HCT116 (cell line): ENCODE measurements at regions not wholly inside any gene's neighbourhood (a gene's known extent, or its start where the extent isn't known, plus 50 kb on each side); places are given as distances from the start of the nearest gene placed in this dataset.
A peak's percentile ranks its signal among the peaks of the same experiment; 100 is the strongest.

ENCODE experiments used
- ATAC-seq: fragments of 200-7000 bp; cut with Tn5 transposase; 2 replicates; pipeline ENCODE4 v1.9.1; 2020; ENCODE audit warnings: mild to moderate bottlenecking, moderate library complexity
- BruUV-seq: library from RNA; stranded (reverse); fragments of 400-500 nt; replicated peaks from 2 replicates; lab custom pipeline; 2021; lab: Mats Ljungman, UMichigan
- CTCF ChIA-PET: fragments of 300-600 bp; sonication (Branson Sonifier 250); formaldehyde crosslinking; loops from one replicate; lab custom pipeline; 2021; ENCODE audit warnings: antibody characterized with exemption; lab: Charles Lee
- POLR2A ChIA-PET: fragments of 300-600, 350-600 bp; sonication (Branson Sonifier 250); formaldehyde crosslinking; loops from one replicate; lab custom pipeline; 2021; ENCODE audit warnings: antibody characterized with exemption; lab: Charles Lee
- RAD21 ChIA-PET, 2 experiments: fragments of 300-600 bp; sonication (Branson Sonifier 250); formaldehyde crosslinking; loops; one replicate each; lab custom pipeline; 2023; ENCODE audit warnings: low total read pairs in 2 of 2; ENCODE audit not compliant: uncharacterized antibody in 2 of 2, unreplicated experiment in 2 of 2, low non-redundant PET in 1 of 2; lab: Charles Lee
- DNase-seq: peaks from one replicate; pipeline ENCODE4 v3.0.0-alpha.2; 2010; ENCODE audit warnings: low read depth, low spot score
- H2AFZ ChIP-seq: fragments of 200-600 bp; shearing (Covaris generic), sonication (generic); 2 replicates; pipeline ENCODE4 v1.6.1; 2017; ENCODE audit warnings: low read depth, mixed run types, mixed read lengths, antibody characterized with exemption, low read length; ENCODE audit not compliant: poor library complexity, severe bottlenecking
- H3K27ac ChIP-seq: 2 replicates; pipeline ENCODE4 v1.5.1; 2012; ENCODE audit warnings: low read depth, low read length
- H3K27me3 ChIP-seq: fragments of 200-600 bp; sonication (generic); 2 replicates; pipeline ENCODE4 v1.6.1; 2016; ENCODE audit warnings: mixed run types, low read length, mixed read lengths; ENCODE audit not compliant: insufficient read depth
- H3K36me3 ChIP-seq, 2 experiments: fragments of 200-500 bp in 1 of 2; fragments of 200-600 bp in 1 of 2; sonication (Bioruptor generic) in 1 of 2; sonication (generic) in 1 of 2; 2 replicates each; pipeline versions ENCODE4 v1.5.1 to v1.6.1; 2014 to 2016; ENCODE audit warnings: low read length in 2 of 2, inconsistent platforms in 1 of 2, mixed read lengths in 1 of 2, mixed run types in 1 of 2; ENCODE audit not compliant: insufficient read depth in 2 of 2, control insufficient read depth in 1 of 2
- H3K4me1 ChIP-seq, 2 experiments: fragments of 200-600 bp in 1 of 2; sonication (generic) in 1 of 2; 2 replicates each; pipeline versions ENCODE4 v1.5.1 to v1.6.1; 2012 to 2017; ENCODE audit warnings: low read length in 2 of 2, inconsistent platforms in 1 of 2, mild to moderate bottlenecking in 1 of 2, mixed read lengths in 1 of 2, mixed run types in 1 of 2, moderate library complexity in 1 of 2; ENCODE audit not compliant: insufficient read depth in 2 of 2, control insufficient read depth in 1 of 2
- H3K4me2 ChIP-seq: fragments of 200-600 bp; sonication (generic); 2 replicates; pipeline ENCODE4 v1.6.1; 2017; ENCODE audit warnings: mixed run types, low read length, mixed read lengths
- H3K4me3 ChIP-seq, 2 experiments: fragments of 200-600 bp in 1 of 2; sonication (generic) in 1 of 2; replicated peaks in 1 of 2; 2 replicates each; pipeline ENCODE4 v1.5.1; 2011 to 2016; ENCODE audit warnings: low read length in 2 of 2, control low read depth in 1 of 2, low read depth in 1 of 2, mild to moderate bottlenecking in 1 of 2, mixed read lengths in 1 of 2, mixed run types in 1 of 2
- H3K79me2 ChIP-seq: fragments of 200-600 bp; sonication (generic); 2 replicates; pipeline ENCODE4 v1.6.1; 2017; ENCODE audit warnings: mild to moderate bottlenecking, mixed run types, low read length, moderate library complexity, mixed read lengths; ENCODE audit not compliant: insufficient read depth
- H3K9ac ChIP-seq: fragments of 200-600 bp; sonication (generic); 2 replicates; pipeline ENCODE4 v1.6.1; 2016; ENCODE audit warnings: low read length, mixed read lengths
- H3K9me2 ChIP-seq: fragments of 200-600 bp; sonication (generic), shearing (Covaris generic); 2 replicates; pipeline ENCODE4 v1.6.1; 2017; ENCODE audit warnings: mixed run types, mild to moderate bottlenecking, moderate library complexity; ENCODE audit not compliant: insufficient read depth
- H3K9me3 ChIP-seq, 2 experiments: fragments of 200-500 bp in 1 of 2; fragments of 200-600 bp in 1 of 2; sonication (Bioruptor generic) in 1 of 2; sonication (generic) in 1 of 2; 2 replicates each; pipeline ENCODE4 v1.6.1; 2014 to 2017; ENCODE audit warnings: low read length in 2 of 2, mixed read lengths in 2 of 2, inconsistent platforms in 1 of 2, low read depth in 1 of 2, mild to moderate bottlenecking in 1 of 2, mixed run types in 1 of 2, moderate library complexity in 1 of 2; ENCODE audit not compliant: control insufficient read depth in 1 of 2, insufficient read depth in 1 of 2
- H4K20me1 ChIP-seq: fragments of 200-600 bp; sonication (generic), shearing (Covaris generic); 2 replicates; pipeline ENCODE4 v1.6.1; 2017; ENCODE audit warnings: mixed run types, mild to moderate bottlenecking, moderate library complexity; ENCODE audit not compliant: insufficient read depth
- CEBPB ChIP-seq: IDR thresholded peaks from 2 replicates; pipeline ENCODE4 v1.6.1; 2012; ENCODE audit warnings: low read depth
- ELF1 ChIP-seq: IDR thresholded peaks from 2 replicates; pipeline ENCODE4 v1.6.1; 2012; ENCODE audit warnings: low read depth, borderline replicate concordance
- EZH2 ChIP-seq: fragments of 200-600 bp; sonication (generic); IDR thresholded peaks from 2 replicates; pipeline ENCODE4 v1.6.1; 2017; ENCODE audit warnings: antibody characterized with exemption, mixed run types
- EZH2phosphoT487 ChIP-seq: fragments of 200-600 bp; IDR thresholded peaks from 2 replicates; pipeline ENCODE4 v1.6.1; 2018; ENCODE audit warnings: antibody characterized with exemption, borderline replicate concordance
- FOSL1 ChIP-seq: IDR thresholded peaks from 2 replicates; pipeline ENCODE4 v1.6.1; 2012; ENCODE audit warnings: low read depth
- JUND ChIP-seq: IDR thresholded peaks from 2 replicates; pipeline ENCODE4 v1.6.1; 2012
- POLR2AphosphoS5 ChIP-seq: IDR thresholded peaks from 2 replicates; pipeline ENCODE4 v1.6.1; 2011; ENCODE audit warnings: mild to moderate bottlenecking, low read depth, low read length, moderate library complexity
- RAD21 ChIP-seq: IDR thresholded peaks from 2 replicates; pipeline ENCODE4 v1.6.1; 2012; ENCODE audit warnings: low read depth, mild to moderate bottlenecking
- SP1 ChIP-seq: IDR thresholded peaks from 2 replicates; pipeline ENCODE4 v1.6.1; 2012; ENCODE audit warnings: low read depth
- SRF ChIP-seq: IDR thresholded peaks from 2 replicates; pipeline ENCODE4 v1.6.1; 2012; ENCODE audit warnings: low read depth
- YY1 ChIP-seq: IDR thresholded peaks from 2 replicates; pipeline ENCODE4 v1.6.1; 2011; ENCODE audit warnings: low read length, low read depth, moderate library complexity, mild to moderate bottlenecking; ENCODE audit not compliant: insufficient replicate concordance; ENCODE audit errors: extremely low read depth
- intact Hi-C: fragments of 100-400 bp; cut with micrococcal nuclease; formaldehyde crosslinking; loops from 2 replicates; pipeline ENCODE4 v1.10.0; 2022
- TF ChIP-seq, protein P1 (sequence below): IDR thresholded peaks from 2 replicates; pipeline ENCODE4 v1.6.1; 2012
- TF ChIP-seq, protein P2 (sequence below): IDR thresholded peaks from 2 replicates; pipeline ENCODE4 v1.6.1; 2012
- TF ChIP-seq, protein P3 (sequence below): IDR thresholded peaks from 2 replicates; pipeline ENCODE4 v1.6.1; 2012; ENCODE audit warnings: low read depth

DNA sequence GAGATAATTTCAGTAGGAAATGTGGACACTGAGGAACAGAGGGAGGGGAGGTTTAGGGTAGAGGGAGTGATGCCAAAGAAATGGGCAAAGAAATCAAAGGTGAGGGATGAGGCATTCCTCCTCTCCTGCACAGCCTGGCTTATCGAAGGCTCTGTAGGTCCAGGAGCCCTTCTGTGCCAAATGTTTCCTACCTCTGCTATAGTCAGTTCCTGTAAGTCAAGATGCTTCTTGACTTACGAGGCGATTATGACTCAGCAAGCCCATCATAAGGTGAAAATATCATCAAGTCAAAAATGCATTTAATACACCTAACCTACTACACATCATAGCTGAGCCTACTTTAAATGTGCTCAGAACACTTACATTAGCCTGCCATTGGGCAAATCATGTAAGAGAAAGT lies 60.0 kb upstream of the ARHGAP24 start:
- Histone ChIP-seq H3K79me2 (no peaks in the 10 kb centered on the region), H3K4me3 (no peak overlapping the region), H3K27ac (no peak overlapping the region), H4K20me1 (no peaks in the 10 kb centered on the region), H3K9me3 (no peaks in the 10 kb centered on the region), H3K9ac (no peak overlapping the region), H3K27me3 (no peaks in the 10 kb centered on the region), H3K36me3 (no peaks in the 10 kb centered on the region), H3K4me1 (peaks cover 0 to 4% of the 10 kb centered on the region in 2 experiments; a peak in 1 of 4 replicates), H2AFZ (no peak overlapping the region), H3K9me2 (no peaks in the 10 kb centered on the region), H3K4me2 (0 out of 2 replicates have a peak overlapping the region, but pooled peaks have one; percentile 8)
- no peak for ATAC-seq
- RAD21 ChIA-PET: no interaction called here
- TF ChIP-seq POLR2AphosphoS5 (no peak), JUND (peak; percentile 26; the same call in 1 of the 2 replicates), FOSL1 (peak; percentile 35; the same call in 1 of the 2 replicates)
- DNase-seq: no peak
- POLR2A ChIA-PET: no interaction called here
- CTCF ChIA-PET: no interaction called here
- intact Hi-C loops: loop anchor here (5.0 kb wide), 1 partner anchor 332 kb away; no protein-coding TSS in a partner anchor
- BruUV-seq: no TSS peak

DNA sequence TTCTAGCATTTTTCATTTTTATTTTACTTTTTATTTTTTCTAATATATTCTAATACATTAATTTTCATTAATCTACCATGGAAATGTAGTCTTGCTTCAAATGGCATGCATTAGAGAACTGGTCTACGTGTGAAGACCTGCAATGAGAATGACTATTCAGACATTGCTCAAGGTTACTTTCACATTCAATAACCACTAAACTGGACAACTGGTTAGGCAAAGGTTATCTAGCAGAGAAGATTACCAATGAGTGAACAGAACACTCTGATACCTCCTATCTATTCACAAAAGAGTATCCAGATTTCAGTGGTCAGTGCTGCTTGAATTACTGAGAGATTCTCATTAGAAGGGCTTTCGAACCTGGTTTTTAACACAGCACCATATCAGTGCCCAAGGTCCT lies 58.9 kb upstream of the ARHGAP24 start:
- no peak overlapping the region for H3K4me3 ChIP-seq
- no TSS peak for BruUV-seq
- CTCF ChIA-PET: no interaction called here
- no peaks in the 10 kb centered on the region for H3K27me3 ChIP-seq
- H3K4me1 ChIP-seq: peaks cover 0 to 4% of the 10 kb centered on the region in 2 experiments; a peak in 1 of 4 replicates
- ATAC-seq (no peak), DNase-seq (no peak)
- H3K9me3 ChIP-seq: no peaks in the 10 kb centered on the region
- no peaks in the 10 kb centered on the region for H3K36me3 ChIP-seq
- H4K20me1 ChIP-seq: no peaks in the 10 kb centered on the region
- no peak overlapping the region for H3K9ac ChIP-seq
- H3K4me2 ChIP-seq: no peak overlapping the region
- intact Hi-C loops: loop anchor here (5.0 kb wide), 1 partner anchor 331 kb away; no protein-coding TSS in a partner anchor
- RAD21 ChIA-PET: no interaction called here
- H3K79me2 ChIP-seq: no peaks in the 10 kb centered on the region
- POLR2A ChIA-PET: no interaction called here
- H3K9me2 ChIP-seq: no peaks in the 10 kb centered on the region
- H2AFZ ChIP-seq: no peak overlapping the region
- TF ChIP-seq EZH2 (no peak), SP1 (no peak), YY1 (no peak), CEBPB (no peak), SRF (no peak), ELF1 (no peak), JUND (no peak), RAD21 (no peak), EZH2phosphoT487 (no peak)
- TF ChIP-seq, protein P1, sequence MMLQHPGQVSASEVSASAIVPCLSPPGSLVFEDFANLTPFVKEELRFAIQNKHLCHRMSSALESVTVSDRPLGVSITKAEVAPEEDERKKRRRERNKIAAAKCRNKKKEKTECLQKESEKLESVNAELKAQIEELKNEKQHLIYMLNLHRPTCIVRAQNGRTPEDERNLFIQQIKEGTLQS: no peak
- TF ChIP-seq, protein P2, sequence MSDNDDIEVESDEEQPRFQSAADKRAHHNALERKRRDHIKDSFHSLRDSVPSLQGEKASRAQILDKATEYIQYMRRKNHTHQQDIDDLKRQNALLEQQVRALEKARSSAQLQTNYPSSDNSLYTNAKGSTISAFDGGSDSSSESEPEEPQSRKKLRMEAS: no peak
- TF ChIP-seq, protein P3, sequence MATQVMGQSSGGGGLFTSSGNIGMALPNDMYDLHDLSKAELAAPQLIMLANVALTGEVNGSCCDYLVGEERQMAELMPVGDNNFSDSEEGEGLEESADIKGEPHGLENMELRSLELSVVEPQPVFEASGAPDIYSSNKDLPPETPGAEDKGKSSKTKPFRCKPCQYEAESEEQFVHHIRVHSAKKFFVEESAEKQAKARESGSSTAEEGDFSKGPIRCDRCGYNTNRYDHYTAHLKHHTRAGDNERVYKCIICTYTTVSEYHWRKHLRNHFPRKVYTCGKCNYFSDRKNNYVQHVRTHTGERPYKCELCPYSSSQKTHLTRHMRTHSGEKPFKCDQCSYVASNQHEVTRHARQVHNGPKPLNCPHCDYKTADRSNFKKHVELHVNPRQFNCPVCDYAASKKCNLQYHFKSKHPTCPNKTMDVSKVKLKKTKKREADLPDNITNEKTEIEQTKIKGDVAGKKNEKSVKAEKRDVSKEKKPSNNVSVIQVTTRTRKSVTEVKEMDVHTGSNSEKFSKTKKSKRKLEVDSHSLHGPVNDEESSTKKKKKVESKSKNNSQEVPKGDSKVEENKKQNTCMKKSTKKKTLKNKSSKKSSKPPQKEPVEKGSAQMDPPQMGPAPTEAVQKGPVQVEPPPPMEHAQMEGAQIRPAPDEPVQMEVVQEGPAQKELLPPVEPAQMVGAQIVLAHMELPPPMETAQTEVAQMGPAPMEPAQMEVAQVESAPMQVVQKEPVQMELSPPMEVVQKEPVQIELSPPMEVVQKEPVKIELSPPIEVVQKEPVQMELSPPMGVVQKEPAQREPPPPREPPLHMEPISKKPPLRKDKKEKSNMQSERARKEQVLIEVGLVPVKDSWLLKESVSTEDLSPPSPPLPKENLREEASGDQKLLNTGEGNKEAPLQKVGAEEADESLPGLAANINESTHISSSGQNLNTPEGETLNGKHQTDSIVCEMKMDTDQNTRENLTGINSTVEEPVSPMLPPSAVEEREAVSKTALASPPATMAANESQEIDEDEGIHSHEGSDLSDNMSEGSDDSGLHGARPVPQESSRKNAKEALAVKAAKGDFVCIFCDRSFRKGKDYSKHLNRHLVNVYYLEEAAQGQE: no peak
- no peak overlapping the region for H3K27ac ChIP-seq
